ENCODE measurements at regions not wholly inside any gene's neighbourhood (a gene's known extent, or its start where the extent isn't known, plus 50 kb on each side); places are given as distances from the start of the nearest gene placed in this dataset.

GRCh38 chr12:13724136-13724535, 257.3 kb downstream of the GRIN2B start:
- no peak overlapping the region for H3K4me3 Mint-ChIP-seq
- no peak overlapping the region for H3K27ac Mint-ChIP-seq
- ChIA-PET CTCF (no interaction called here), POLR2A (no interaction called here)
- H3K36me3 Mint-ChIP-seq (ENCODE audit: low read depth) = no peaks in the 10 kb centered on the region
- H3K9me3 Mint-ChIP-seq = no peaks in the 10 kb centered on the region
- no peaks in the 10 kb centered on the region for H3K27me3 Mint-ChIP-seq
- DNase-seq = no peak
- no peaks in the 10 kb centered on the region for H3K4me1 Mint-ChIP-seq

GRCh38 chr12:13719986-13720385, 261.4 kb downstream of the GRIN2B start:
- no peaks in the 10 kb centered on the region for H3K27me3 Mint-ChIP-seq
- no peaks in the 10 kb centered on the region for H3K4me1 Mint-ChIP-seq
- ChIA-PET CTCF (no interaction called here), POLR2A (no interaction called here)
- H3K4me3 Mint-ChIP-seq = no peak overlapping the region
- no peaks in the 10 kb centered on the region for H3K36me3 Mint-ChIP-seq (ENCODE audit: low read depth)
- no peaks in the 10 kb centered on the region for H3K9me3 Mint-ChIP-seq
- no peak overlapping the region for H3K27ac Mint-ChIP-seq
- no peak for DNase-seq

GRCh38 chr12:13718271-13718670, 263.1 kb downstream of the GRIN2B start:
- H3K27me3 Mint-ChIP-seq = no peaks in the 10 kb centered on the region

GRCh38 chr12:13716119-13716518, 265.3 kb downstream of the GRIN2B start:
- H3K36me3 Mint-ChIP-seq (ENCODE audit: low read depth) = no peaks in the 10 kb centered on the region
- no peaks in the 10 kb centered on the region for H3K27me3 Mint-ChIP-seq
- no peak overlapping the region for H3K4me3 Mint-ChIP-seq
- H3K9me3 Mint-ChIP-seq = no peaks in the 10 kb centered on the region
- POLR2A ChIA-PET = no interaction called here
- no peak overlapping the region for H3K27ac Mint-ChIP-seq
- DNase-seq = no peak
- CTCF ChIA-PET = no interaction called here
- H3K4me1 Mint-ChIP-seq = no peaks in the 10 kb centered on the region

More at GRCh38 chr12:13718271-13718670, 263.1 kb downstream of the GRIN2B start:
- ChIA-PET POLR2A (no interaction called here), CTCF (no interaction called here)
- no peaks in the 10 kb centered on the region for H3K4me1 Mint-ChIP-seq
- DNase-seq = no peak
- H3K4me3 Mint-ChIP-seq = no peak overlapping the region
- no peak overlapping the region for H3K27ac Mint-ChIP-seq
- H3K9me3 Mint-ChIP-seq = no peaks in the 10 kb centered on the region
- no peaks in the 10 kb centered on the region for H3K36me3 Mint-ChIP-seq (ENCODE audit: low read depth)

GRCh38 chr12:13713556-13714410, 267.6 kb downstream of the GRIN2B start:
- Mint-ChIP-seq H3K4me3 (no peak overlapping the region), H3K27ac (no peak overlapping the region), H3K27me3 (no peaks in the 10 kb centered on the region), H3K9me3 (no peaks in the 10 kb centered on the region), H3K4me1 (no peaks in the 10 kb centered on the region), H3K36me3 (ENCODE audit: low read depth) (no peaks in the 10 kb centered on the region)
- CTCF ChIA-PET = no interaction called here
- no peak for DNase-seq
- POLR2A ChIA-PET = no interaction called here

GRCh38 chr12:13707829-13708228, 273.6 kb downstream of the GRIN2B start:
- H3K4me3 Mint-ChIP-seq = no peak overlapping the region
- CTCF ChIA-PET = no interaction called here
- peaks cover 3% of the 10 kb centered on the region for H3K27me3 Mint-ChIP-seq
- H3K36me3 Mint-ChIP-seq (ENCODE audit: low read depth) = no peaks in the 10 kb centered on the region
- H3K27ac Mint-ChIP-seq = no peak overlapping the region
- POLR2A ChIA-PET = no interaction called here
- H3K4me1 Mint-ChIP-seq = no peaks in the 10 kb centered on the region
- H3K9me3 Mint-ChIP-seq = no peaks in the 10 kb centered on the region
- DNase-seq = no peak

GRCh38 chr12:13702381-13702780, 279.0 kb downstream of the GRIN2B start:
- Mint-ChIP-seq H3K4me1 (no peaks in the 10 kb centered on the region), H3K27me3 (peaks cover 7% of the 10 kb centered on the region), H3K36me3 (ENCODE audit: low read depth) (no peaks in the 10 kb centered on the region), H3K9me3 (no peaks in the 10 kb centered on the region), H3K27ac (no peak overlapping the region), H3K4me3 (no peak overlapping the region)
- DNase-seq = no peak
- CTCF ChIA-PET = no interaction called here
- POLR2A ChIA-PET = no interaction called here

GRCh38 chr12:13701502-13701901, 279.9 kb downstream of the GRIN2B start:
- Mint-ChIP-seq H3K4me3 (no peak overlapping the region), H3K4me1 (no peaks in the 10 kb centered on the region), H3K9me3 (no peaks in the 10 kb centered on the region), H3K27ac (no peak overlapping the region), H3K27me3 (peaks cover 8% of the 10 kb centered on the region), H3K36me3 (ENCODE audit: low read depth) (no peaks in the 10 kb centered on the region)
- POLR2A ChIA-PET = no interaction called here
- DNase-seq = no peak
- CTCF ChIA-PET = no interaction called here

- ChIA-PET CTCF (no interaction called here), POLR2A (no interaction called here)
- DNase-seq = no peak
- H3K4me1 Mint-ChIP-seq = no peaks in the 10 kb centered on the region
- no peak overlapping the region for H3K4me3 Mint-ChIP-seq
- no peaks in the 10 kb centered on the region for H3K9me3 Mint-ChIP-seq
- peaks cover 6% of the 10 kb centered on the region for H3K27me3 Mint-ChIP-seq
- no peak overlapping the region for H3K27ac Mint-ChIP-seq
- no peaks in the 10 kb centered on the region for H3K36me3 Mint-ChIP-seq (ENCODE audit: low read depth)
These were observed 283.4 kb downstream of the GRIN2B start for GRCh38 chr12:13697973-13698372.

GRCh38 chr12:13695781-13696180, 285.6 kb downstream of the GRIN2B start:
- Mint-ChIP-seq H3K4me1 (no peaks in the 10 kb centered on the region), H3K9me3 (no peaks in the 10 kb centered on the region), H3K4me3 (no peak overlapping the region), H3K36me3 (ENCODE audit: low read depth) (no peaks in the 10 kb centered on the region), H3K27me3 (peaks cover 5% of the 10 kb centered on the region), H3K27ac (no peak overlapping the region)
- CTCF ChIA-PET = no interaction called here
- POLR2A ChIA-PET = no interaction called here
- DNase-seq = no peak

- POLR2A ChIA-PET = no interaction called here
- no peaks in the 10 kb centered on the region for H3K36me3 Mint-ChIP-seq (ENCODE audit: low read depth)
- no peaks in the 10 kb centered on the region for H3K9me3 Mint-ChIP-seq
- peaks cover 3% of the 10 kb centered on the region for H3K27me3 Mint-ChIP-seq
- no peak overlapping the region for H3K4me3 Mint-ChIP-seq
- DNase-seq = no peak
- CTCF ChIA-PET = no interaction called here
- no peaks in the 10 kb centered on the region for H3K4me1 Mint-ChIP-seq
- no peak overlapping the region for H3K27ac Mint-ChIP-seq
These were observed 289.1 kb downstream of the GRIN2B start for GRCh38 chr12:13692332-13692731.

GRCh38 chr12:13691598-13691997, 289.8 kb downstream of the GRIN2B start:
- POLR2A ChIA-PET = no interaction called here
- Mint-ChIP-seq H3K9me3 (no peaks in the 10 kb centered on the region), H3K4me1 (no peaks in the 10 kb centered on the region), H3K4me3 (no peak overlapping the region), H3K36me3 (ENCODE audit: low read depth) (no peaks in the 10 kb centered on the region), H3K27me3 (peaks cover 2% of the 10 kb centered on the region), H3K27ac (no peak overlapping the region)
- CTCF ChIA-PET = no interaction called here
- DNase-seq = no peak

- Mint-ChIP-seq H3K36me3 (ENCODE audit: low read depth) (no peaks in the 10 kb centered on the region), H3K4me3 (no peak overlapping the region), H3K4me1 (no peaks in the 10 kb centered on the region), H3K9me3 (no peaks in the 10 kb centered on the region), H3K27me3 (peaks cover 2% of the 10 kb centered on the region), H3K27ac (no peak overlapping the region)
- ChIA-PET POLR2A (no interaction called here), CTCF (no interaction called here)
- no peak for DNase-seq
These were observed 293.8 kb downstream of the GRIN2B start for GRCh38 chr12:13687633-13688032.

GRCh38 chr12:13686260-13686659, 295.1 kb downstream of the GRIN2B start:
- H3K27me3 Mint-ChIP-seq = peaks cover 2% of the 10 kb centered on the region
- ChIA-PET POLR2A (no interaction called here), CTCF (no interaction called here)
- H3K4me1 Mint-ChIP-seq = no peaks in the 10 kb centered on the region
- no peak overlapping the region for H3K4me3 Mint-ChIP-seq
- H3K9me3 Mint-ChIP-seq = no peaks in the 10 kb centered on the region
- no peak overlapping the region for H3K27ac Mint-ChIP-seq
- DNase-seq = no peak
- no peaks in the 10 kb centered on the region for H3K36me3 Mint-ChIP-seq (ENCODE audit: low read depth)
